Suppressor macrophage treated with lipopolysaccharide for 4 hours (primary cell): ENCODE measurements at regions not wholly inside any gene's neighbourhood (a gene's known extent, or its start where the extent isn't known, plus 50 kb on each side); places are given as distances from the start of the nearest gene placed in this dataset.
A peak's percentile ranks its signal among the peaks of the same experiment; 100 is the strongest.
"Not testable (repeated sequence)": the region's sequence is repeated elsewhere in the genome, so short reads cannot be mapped to it uniquely, and the experiment has no call there.

Source experiments
- DNase-seq: peaks from one replicate; pipeline ENCODE4 v3.0.0-alpha.2; 2020

DNA sequence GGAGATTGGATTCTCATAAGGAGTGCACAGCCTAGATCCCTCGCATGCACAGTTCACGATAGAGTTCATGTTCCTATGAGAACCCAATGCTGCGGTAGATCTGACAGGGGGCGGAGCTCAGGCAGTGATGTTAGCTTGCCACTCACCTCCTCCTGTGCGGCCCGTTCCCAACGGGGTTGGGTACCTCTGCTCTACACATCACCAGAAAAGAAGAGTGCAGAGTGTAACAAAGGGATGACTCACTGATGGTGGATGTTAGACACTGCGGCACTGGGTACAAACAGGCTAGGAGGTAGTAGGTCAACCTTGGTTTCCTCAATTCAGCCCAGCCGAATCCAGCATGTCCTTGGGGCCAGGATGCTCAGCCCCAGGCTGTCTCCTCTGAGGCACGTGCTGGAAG lies 66.8 kb upstream of the CHST15 start:
- no peak for DNase-seq

DNA sequence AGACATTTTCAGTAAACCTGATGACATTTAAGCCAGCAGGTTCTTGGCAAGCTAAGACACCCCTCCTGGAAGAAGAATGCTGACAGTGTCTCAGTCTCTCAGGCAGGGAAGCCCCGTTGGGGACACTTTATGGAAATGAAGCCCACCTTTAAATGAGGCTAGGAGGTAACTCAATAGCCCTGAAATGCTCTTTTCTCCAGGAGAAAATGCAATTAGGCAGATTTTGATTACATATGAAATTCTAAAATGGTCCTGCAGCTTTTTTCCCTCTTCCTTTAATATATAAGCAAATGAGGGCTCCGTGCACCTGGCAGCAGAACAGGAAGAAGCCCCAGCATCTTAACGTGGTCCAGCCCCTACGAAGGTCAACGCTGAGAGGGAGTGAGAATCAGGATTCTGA lies 65.8 kb upstream of the CHST15 start:
- no peak for DNase-seq

DNA sequence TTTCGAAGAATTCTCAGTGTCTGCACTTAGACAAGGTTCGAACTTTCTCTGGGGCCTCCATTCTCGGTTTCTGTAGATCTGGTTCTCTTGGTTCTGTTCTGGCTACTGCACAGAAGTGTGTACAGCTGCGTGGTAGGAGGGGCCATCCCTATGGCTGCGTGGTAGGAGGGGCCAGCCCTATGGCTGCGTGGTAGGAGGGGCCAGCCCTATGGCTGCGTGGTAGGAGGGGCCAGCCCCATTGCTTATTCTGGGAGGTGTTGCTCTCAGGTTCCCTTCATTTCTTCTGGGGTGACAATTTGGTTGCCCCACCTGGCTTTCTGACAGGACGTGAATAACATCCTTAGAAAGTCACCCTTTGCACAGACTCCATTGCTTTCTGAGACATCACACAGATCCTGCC lies 65.2 kb upstream of the CHST15 start:
- no peak for DNase-seq

DNA sequence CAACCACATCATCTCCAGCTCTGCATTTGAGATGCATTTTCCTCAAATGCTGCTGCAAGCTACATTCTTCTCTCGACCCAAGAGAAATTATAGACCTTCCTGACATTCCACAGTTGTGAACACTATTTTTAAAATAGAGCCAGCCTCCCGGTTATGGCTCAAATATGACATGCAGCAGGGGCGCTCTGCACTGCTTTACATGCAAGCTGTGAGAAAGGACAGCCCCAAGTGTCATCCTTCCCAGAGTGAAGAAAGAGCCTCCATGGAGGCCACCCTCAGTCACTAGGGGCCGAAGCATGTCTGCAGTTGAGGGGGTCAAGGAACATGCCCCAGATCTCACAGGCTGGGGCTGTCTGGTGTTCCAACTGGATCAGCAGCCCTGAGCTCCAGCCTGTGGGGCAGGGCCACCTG lies 63.9 kb upstream of the CHST15 start:
- no peak for DNase-seq

DNA sequence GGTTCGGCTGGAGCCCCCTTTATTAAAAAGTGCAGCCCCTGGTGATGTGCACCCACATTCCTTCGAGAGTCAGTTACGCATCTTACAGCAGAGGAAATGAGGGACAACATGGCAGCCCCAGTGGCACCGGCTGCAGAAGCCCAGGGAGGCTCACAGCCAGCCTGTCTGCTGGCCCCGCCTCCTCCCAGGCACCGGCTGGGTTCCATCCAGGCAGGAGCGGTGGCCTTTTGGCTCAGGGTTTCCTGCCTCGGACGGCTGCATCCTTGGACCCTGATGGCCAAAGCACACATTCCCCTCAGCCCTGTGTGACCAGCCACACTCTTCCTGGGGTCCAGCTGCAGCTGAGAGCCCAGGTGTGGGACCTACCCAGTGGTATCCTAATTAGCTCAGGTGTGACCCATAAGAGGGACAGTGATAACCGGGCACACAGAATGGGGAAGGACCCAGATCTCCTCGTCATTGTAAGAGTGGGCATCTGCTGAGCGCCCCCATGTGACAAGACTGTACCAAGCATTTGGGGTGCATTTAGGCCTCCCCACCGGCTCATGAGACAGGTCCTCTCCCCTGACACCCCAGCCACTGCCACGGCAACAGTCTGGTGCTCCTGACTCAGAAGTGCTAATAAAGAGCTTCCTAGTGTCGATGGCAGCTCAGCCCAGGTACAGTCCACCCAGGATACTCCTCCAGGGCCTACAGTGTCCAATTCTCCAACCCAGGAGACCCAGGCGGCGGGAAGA lies 63.3 kb upstream of the CHST15 start:
- DNase-seq: no peak

DNA sequence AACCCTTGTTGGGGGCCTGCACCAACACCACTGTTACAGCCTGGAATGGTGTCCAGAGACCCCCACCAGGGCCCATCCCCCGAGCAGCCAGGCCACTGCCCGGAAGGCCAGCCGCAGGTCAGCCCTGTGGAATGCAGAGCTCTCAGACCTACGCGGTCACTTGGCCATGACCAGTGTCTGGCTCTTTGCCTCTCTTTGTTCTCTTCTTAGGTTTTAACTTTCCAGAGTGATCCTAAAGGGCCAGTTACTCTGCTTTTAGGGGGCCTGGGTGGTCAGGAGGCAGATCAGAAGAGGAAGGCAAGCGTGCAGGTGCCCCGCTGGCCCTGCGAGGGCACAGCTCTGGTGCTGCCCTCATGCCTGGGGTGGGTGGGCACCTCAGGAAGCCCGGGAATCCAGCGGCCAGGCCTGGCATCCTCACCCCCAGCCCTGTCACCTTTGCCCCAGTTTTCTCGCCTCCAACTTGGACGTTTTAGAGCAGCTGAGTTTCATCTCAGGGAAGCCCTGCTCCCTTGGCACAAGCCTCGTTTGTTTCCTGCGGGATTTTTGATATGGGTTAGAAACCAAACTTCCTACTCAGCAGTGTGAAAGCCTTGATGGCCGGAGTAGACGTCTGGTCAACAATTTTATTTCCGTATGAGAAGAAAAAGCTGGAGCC lies 62.5 kb upstream of the CHST15 start:
- DNase-seq: no peak

DNA sequence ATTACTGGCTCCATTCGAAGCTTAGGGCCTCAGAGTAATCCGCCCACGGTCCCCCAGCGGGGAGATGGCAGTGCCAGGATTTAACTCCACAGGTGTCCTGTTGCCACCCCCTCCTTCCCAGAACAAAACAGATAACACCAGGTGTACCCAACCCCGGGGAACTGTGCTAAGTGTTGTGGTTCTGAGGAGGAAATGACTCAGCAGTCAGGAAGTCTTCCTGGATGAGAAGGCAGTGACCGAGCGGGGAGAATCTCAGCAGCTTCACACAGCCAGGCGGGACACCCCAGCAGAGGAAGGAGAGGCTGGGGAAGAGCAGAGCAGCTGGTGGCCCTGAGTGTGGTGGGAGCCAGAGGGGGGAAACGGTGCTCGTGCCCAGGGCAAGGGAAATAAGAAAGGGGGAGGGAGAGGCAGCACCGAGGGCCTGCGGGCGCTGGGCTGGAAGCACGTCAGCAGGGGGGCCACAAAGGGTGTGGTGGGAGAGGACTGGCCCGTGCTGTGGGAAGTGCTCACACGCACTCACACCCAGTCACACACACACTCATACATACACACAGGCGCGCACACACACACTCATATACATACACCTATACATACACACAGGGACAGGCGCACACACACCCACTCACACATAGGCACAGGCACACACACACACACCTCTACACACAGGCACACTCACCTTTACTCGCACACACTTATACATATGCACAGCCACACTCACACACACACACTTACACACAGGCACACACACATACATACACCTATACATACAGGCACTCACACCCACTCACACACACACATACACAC lies 59.8 kb upstream of the CHST15 start:
- DNase-seq: peak; percentile 61

DNA sequence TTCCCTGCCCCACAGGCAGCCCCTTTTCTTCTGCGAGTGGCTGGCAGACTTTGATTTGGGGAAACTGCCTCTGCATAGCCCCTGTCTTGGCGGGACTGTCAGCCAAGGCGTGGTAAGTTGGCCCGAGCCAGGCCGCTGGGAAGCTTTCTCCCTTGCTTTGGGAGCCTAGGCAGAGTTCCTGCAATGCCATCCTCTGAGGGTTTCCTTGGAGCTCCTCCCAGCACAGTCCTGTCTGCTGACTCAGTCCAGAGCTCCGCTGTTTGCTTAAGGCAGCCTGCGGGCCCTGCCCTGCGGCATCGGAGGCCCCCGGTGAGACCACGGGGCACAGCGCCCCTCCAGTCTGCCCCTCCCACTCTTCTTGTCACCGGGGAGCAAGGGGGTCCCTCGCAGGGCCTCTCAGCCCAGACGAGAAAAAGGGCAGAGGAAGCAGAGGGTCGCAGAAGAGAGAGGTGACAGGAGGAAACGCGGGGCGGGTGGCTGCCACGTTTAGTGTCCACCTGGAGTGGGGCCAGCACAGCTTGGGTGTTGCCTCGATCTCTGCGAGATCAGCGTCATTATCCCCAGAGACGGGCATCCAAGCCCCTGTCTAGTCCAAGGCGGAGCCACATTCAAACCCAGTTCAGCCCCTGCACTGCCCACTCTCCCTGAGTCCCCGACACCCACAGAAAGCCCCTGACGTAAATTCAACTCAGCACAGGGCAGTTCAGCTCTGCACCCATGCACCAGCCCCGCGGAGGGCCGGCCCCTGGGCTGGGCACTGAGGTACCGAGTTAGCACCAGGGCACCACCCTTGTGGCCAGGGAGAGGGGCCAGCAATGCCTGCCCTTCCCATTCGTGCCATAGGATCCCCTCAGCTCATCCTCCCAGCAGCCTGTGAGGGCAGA lies 59.0 kb upstream of the CHST15 start:
- peak; percentile 49 for DNase-seq

DNA sequence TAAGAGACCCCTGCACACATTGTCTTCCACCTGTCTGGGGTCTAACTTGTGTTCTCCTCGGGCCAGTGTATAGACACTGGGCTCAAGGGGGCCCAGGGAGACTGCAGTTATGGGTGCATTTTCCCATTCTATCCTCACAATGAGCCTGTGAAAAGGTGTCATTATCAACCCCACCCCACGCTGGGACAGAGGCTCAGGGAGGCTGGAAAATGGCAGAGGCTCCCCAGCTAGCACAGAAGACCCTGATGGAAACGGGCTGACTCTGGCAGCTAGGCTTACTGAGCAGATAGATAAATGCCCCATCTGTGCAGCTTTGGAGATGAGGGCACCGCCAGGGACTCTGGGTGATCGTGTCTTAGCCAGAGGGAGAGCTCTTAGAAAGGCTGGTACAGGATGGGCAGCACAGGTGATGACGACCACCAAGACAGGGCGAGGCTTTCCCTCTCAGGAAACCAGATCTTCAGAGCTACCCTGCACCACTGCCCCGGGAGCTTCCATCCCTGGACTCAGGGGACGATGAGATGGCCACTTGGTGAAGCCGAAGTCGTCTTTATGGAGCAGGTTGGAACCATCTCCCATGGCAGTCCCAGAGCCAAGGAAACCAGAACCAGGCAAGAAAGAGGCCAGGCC lies 58.2 kb upstream of the CHST15 start:
- no peak for DNase-seq

DNA sequence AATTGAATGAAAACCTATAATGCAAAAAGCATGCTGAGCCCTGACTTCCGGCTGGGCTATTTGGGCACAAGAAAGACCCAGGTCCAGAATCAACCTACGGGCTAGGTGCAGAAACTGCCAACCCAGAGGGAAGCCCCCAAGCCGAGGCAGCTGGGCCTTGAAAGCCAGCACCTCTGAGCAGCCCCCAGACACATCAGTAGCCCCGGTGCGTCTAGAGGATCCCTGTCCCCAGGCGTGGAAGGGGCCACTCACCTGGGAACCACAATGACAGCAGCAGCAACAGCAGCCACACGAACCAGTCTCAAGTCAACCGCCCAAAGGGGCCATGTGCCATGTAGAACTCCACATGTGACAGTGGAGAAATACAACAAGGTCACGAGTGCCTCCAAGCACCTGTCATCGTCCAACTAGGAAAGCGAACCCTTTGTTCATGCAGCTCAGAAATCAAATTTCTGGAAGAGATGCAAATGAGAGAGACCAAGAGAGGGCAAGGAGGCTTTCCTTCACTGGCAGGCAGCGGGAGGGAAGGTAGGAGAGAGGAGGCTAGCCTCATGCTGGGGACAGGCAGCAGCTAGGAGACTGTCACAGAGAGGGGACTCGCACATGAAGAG lies 57.5 kb upstream of the CHST15 start:
- DNase-seq: no peak

DNA sequence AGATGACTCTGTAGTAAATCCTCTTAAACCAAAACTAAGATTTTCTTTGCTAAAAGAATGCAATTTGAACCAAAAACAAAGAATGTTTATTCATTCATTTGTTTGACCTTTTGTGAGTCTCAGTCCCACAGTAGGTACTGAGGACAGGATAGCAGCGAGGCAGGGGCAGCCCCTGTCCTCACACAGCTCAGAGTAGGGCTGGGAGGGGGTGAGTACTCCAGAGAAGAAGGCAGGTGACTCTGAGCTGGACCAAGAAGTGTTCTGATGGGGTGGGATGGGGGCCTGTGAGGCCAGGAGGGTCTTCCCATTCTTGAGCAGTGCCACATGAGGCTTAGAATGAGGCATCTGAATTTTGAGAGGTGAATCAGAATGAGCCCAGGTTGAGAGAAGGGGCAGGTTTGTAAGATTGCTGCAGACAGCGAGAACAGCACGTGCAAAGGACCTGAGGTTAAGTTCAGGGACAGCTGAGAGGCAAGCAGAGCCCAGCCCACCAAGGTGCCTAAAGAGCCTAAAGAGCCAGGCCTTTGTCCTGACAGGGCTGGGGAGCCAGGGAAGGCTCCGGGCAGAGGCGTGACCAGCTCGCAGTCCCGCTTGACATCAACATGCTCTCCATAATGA lies 56.9 kb upstream of the CHST15 start:
- DNase-seq: no peak

DNA sequence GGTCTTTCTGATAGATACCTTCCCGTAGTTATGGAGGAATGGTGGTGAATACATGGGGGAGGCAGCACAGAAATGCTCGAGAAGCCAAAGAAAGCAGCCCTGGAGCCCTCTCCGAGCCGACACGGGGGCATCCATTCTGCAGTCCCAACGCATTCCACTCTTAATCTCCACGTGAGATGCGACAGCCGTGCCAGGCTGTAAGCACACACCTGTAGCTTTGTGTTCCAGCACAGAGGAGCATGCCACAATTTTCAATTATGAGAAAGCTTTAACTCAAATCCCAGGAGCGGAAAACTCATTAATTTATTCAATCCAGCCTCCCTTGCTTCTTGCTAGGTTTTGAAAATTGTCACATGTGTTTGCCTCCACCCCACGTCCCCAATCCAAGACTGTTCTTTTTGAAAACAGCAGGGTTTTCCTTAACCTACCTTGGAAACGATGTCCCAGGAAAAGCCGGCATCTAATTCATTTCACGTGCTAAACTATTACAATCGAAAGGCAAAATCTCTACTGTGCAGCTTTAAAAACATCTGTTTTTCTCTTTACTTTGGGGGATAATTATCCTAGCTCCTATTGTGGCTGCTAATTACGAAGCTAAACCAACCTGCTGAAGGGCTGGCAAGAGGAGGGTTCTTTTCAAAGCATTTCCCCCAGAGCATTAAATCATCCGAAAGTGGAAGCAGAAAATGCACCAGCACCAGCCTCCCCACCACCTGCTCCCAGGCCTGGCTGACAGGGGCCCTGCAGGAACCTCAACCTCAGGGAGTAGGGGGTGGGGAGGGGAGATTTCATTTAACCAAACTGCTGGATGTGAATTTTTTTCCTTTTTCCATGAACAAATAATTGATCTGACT lies 56.0 kb upstream of the CHST15 start:
- peak; percentile 31 for DNase-seq

DNA sequence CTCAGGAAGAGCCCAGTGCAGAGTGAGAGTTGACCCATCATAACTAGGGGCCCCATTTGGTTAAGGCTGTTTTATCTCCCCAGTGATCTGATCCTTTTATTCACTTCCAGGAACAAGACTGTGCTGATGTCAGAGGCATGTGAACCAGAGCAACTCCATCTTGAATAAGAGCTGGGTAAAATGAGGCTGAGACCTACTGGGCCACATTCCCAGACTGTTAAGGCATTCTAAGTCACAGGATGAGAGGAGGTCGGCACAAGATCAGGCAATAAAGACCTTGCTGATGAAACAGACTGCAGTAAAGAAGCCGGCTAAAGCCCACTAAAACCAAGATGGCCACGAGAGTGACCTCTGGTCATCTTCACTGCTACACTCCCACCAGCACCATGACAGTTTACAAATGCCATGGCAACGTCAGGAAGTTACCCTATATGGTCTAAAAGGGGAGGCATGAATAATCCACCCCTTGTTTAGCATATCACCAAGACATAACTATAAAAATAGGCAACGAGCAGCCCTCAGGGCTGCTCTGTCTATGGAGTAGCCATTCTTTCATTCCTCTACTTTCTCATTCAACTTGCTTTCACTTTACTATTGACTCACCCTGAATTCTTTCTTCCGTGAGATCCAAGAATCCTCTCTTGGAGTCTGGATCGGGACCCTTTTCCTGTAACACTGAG lies 55.3 kb upstream of the CHST15 start:
- DNase-seq: not testable (repeated sequence)

DNA sequence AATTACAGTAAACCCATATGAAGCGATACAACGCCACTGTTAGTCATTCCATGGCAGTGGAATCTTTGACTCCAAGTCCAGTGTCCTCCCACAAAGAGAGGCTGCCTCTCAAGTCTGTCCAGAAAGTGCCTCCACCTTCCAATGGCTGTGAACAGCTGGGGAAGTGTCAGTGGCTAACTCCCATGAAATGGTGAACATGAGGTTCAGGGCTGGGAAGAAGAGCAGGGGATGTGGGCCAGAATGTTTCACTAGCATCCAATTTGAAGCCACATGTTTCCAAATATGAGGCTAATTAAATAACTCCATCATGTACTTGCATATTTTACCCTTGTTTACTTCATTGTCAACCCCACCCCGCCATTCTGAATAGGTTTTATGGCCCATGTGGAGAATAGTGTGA lies 53.1 kb upstream of the CHST15 start:
- no peak for DNase-seq

DNA sequence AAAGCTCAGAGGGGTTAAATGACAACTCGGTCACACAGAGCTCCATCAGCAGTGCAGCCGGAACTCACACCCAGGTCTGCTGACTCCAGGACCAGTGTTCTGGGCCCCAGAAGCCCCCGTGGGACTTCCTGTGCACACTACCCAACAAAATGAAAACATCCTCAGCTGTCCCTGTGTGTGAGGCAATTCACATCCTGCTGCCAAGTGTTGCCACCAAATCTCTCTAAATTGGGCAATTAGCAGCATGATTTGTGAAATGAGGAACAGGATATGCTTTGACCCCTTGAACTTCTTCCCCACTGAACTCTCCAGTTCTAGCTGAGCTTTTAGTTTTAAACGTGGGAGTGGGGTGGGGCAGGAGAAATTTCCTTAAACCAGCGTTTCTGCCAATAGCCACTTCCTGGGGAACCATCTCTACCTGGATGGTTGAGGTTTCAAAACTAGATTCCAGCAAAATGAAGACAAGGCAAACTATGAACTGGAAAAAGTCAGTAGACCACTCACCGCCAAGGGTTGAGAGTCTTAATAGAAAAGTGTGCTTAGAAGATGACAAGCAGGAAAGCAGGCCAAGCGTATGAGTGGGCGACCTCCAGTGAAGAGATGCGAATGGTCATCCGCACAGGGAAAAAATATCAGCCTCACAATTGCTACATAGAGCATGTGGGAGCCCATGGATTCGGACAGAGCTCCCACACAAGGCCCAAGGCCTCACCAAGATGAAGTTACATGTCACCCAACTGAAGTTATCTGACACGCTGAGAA lies 51.9 kb upstream of the CHST15 start:
- peak; percentile 93 for DNase-seq

DNA sequence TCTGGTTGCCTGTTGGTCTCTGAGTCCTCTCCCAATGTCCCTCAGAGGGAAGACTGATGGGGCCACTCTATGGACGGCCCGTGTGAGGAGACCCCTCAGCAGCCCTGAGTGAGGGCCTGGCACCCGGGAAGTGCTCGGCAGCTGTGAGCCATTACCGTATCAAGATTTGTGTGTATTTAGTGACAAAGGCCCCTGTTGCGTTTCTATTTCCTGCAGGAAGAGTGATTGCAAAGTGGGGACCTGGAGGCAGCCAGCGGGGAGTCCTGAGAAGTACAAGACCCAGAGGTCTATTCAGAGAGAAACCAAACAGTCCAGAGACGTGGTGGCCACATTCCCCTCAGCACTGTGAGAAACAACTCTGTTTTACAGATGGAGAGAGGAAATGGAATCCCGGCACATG lies 51.1 kb upstream of the CHST15 start:
- DNase-seq: no peak

DNA sequence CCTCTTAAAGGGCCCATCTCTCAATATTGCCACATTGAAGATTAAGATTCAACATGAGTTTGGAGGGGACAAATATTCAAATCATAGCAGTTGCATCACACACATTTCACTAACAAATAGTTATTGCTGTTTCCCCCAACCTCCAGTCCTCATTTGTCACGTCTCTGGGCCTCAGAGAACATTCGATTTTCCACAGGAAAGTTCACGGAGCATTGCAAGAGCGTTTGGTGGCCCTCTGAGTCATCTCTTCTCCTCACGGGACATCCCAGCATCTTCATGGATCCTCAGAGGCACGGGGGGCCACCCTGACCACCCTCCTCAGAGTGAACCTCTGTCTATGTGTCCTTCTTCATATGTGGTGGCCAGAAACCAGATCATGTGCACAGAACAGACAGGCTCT lies 50.3 kb upstream of the CHST15 start:
- peak; percentile 27 for DNase-seq
